VCaP (cell line): ENCODE measurements at regions not wholly inside any gene's neighbourhood (a gene's known extent, or its start where the extent isn't known, plus 50 kb on each side); places are given as distances from the start of the nearest gene placed in this dataset.

Source experiments
- H3K27ac ChIP-seq: fragments of 450-650 bp; 2 replicates; pipeline ENCODE4 v1.5.1; 2017
- CTCF ChIP-seq: fragments of 450-650 bp; conservative IDR thresholded peaks from 2 replicates; pipeline ENCODE4 v1.5.1; 2017; ENCODE audit warnings: mild to moderate bottlenecking, moderate library complexity

- TF ChIP-seq CTCF: no peak
- no peak overlapping the region for H3K27ac ChIP-seq
Measured at GRCh38 chr14:80146941-80147340, 64.4 kb downstream of the DIO2 start.

DNA sequence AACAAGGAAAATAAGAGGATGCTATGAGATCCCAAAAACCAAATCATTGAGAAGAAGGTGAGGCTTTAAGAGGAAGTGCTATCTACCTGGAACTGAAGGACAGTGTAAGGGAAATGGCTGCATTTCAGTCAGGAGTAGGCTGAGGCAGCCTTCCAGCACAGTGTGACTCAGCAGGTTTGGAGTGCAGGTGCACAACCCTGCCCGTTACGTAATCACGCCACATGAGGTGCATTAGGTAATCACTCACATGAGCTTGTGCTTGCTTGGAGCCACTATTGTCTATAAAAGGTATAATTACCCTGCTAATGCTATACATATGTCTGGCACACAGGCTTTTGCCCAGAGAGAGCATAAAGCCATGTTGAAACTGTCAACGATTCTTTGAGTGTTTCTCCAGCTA, 74.9 kb downstream of the DIO2 start:
- TF ChIP-seq CTCF: no peak
- no peak overlapping the region for H3K27ac ChIP-seq

GRCh38 chr14:80135305-80136088, 75.8 kb downstream of the DIO2 start:
- no peak overlapping the region for H3K27ac ChIP-seq
- no peak for TF ChIP-seq CTCF

DNA sequence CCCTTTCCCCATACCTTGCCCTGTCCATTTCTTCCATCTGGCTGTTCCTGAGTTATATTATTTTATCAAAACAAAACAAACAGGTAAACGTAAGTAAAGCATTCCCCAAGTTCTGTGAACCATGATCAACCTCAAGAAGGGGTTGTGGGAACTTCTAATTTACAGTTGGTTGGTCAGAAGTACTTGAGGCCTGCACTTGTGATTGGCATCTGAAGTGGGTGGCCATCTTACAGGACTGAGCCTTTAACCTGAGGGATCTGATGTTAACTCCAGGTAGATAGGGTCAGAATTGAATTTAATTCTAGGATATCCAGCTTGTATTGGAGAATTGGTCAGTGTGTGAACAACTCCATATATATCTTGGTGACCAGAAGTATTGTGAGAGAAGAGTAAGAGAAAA, 77.0 kb downstream of the DIO2 start:
- no peak for TF ChIP-seq CTCF
- H3K27ac ChIP-seq: no peak overlapping the region

- no peak for TF ChIP-seq CTCF
- no peak overlapping the region for H3K27ac ChIP-seq
Measured at GRCh38 chr14:80133457-80133856, 77.8 kb downstream of the DIO2 start.

- TF ChIP-seq CTCF: no peak
- no peak overlapping the region for H3K27ac ChIP-seq
Measured at GRCh38 chr14:80127466-80127865, 83.8 kb downstream of the DIO2 start.

- no peak overlapping the region for H3K27ac ChIP-seq
- no peak for TF ChIP-seq CTCF
Measured at GRCh38 chr14:80124794-80125193, 86.5 kb downstream of the DIO2 start.
